GM20431 (cell line): ENCODE measurements at regions not wholly inside any gene's neighbourhood (a gene's known extent, or its start where the extent isn't known, plus 50 kb on each side); places are given as distances from the start of the nearest gene placed in this dataset.
"Not testable (repeated sequence)": the region's sequence is repeated elsewhere in the genome, so short reads cannot be mapped to it uniquely, and the experiment has no call there.

Source experiments
- in situ Hi-C: fragments of 300-500 bp; cut with MseI, MboI; formaldehyde crosslinking; loops from one replicate; pipeline ENCODE4 v1.15.0; 2020; ENCODE audit warnings: low sequenced_read_pairs; ENCODE audit not compliant: unreplicated experiment

- in situ Hi-C loops: no loop called here
These were observed 170.4 kb downstream of the PTPRC start for GRCh38 chr1:198809247-198809646.

- in situ Hi-C loops: no loop called here
These were observed 172.6 kb downstream of the PTPRC start for GRCh38 chr1:198811449-198811848.

GRCh38 chr1:198823626-198824025, 184.8 kb downstream of the PTPRC start:
- in situ Hi-C loops: no loop called here

DNA sequence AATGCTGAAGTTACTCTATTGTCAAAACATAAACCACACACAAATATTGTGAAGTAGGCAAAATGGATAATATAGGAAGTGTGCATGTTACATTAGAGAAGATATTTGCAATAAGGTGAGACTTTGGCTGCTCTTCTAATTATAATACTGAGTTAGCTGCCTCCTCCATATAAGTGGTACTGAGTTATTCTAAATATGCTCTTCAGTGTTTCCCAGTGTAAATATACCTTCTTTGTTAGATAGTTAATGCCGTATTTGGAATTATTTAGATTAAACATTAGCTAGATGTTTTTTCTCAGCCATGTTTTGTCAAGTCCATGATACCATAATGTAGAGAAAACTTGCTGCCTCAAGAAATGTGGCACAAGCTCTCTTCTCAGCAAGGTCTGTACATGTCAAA, 186.4 kb downstream of the PTPRC start:
- in situ Hi-C loops: no loop called here

DNA sequence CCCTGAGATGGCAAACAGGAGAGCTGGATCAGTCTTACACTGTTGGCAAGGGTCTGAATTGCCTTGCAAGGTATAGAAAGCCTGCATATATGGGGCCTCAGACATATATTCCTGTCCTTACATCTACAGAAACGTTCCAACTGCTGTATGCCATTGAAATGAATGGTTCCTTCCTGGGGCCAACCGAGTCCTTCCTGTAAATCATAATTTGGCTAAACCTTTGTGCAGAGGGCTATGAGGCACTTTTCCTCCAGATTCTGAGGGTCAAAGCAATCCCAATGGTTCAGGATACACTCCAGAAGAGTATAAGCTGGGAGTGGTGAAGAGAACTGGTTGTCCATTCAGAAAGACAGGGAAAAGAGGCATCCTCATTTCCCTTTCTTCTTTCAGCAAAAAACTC, 190.5 kb downstream of the PTPRC start:
- in situ Hi-C loops: no loop called here

- in situ Hi-C loops: no loop called here
These were observed 191.1 kb downstream of the PTPRC start for GRCh38 chr1:198829944-198830343.

DNA sequence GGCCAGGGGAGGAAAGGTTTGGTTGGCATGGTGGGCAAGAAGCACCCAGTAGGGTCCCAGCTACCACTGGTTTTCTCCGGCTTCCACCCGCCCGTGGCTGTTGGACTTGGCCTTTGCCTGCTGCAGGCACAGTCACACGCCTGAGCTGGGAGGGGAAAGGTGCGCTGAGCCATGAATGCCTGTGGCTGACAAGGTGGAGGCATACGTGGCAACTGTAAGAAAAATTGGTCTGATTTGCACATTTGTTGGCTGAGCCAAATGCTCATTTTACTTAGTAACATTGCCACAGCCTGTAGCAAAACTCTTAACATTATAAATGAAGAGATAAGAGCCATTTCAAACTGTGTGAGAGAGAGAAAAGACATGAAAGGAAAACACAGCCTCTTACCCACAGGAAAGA, 191.6 kb downstream of the PTPRC start:
- in situ Hi-C loops: no loop called here

- in situ Hi-C loops: no loop called here
These were observed 195.1 kb downstream of the PTPRC start for GRCh38 chr1:198833706-198834503.

- in situ Hi-C loops: no loop called here
These were observed 198.6 kb downstream of the PTPRC start for GRCh38 chr1:198837278-198838021.

- in situ Hi-C loops: no loop called here
These were observed 199.1 kb downstream of the PTPRC start for GRCh38 chr1:198838022-198838342.

- in situ Hi-C loops: no loop called here
These were observed 202.6 kb downstream of the PTPRC start for GRCh38 chr1:198841477-198841876.

- in situ Hi-C loops: no loop called here
These were observed 203.8 kb downstream of the PTPRC start for GRCh38 chr1:198842686-198843085.

DNA sequence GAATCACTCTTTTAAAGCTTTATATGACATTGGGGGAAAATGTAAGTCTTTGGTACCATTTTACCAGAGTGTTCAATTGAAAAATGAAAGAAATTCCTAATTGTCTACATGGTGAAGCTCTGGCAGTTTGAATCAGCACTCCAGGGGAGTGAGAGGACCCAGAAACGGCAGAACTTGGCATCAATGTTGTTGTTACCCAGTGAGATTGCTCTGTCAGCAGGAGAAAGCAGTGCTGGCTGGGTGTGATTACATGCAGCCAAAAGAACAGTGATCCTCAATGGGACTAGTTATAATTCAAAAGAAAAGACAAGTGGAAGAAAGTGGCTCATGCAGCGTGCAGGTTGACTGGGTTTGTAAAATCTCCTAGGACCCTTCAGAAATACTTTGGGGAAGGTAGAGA, 206.4 kb downstream of the PTPRC start:
- in situ Hi-C loops: no loop called here

GRCh38 chr1:198845851-198846250, 207.0 kb downstream of the PTPRC start:
- in situ Hi-C loops: no loop called here

DNA sequence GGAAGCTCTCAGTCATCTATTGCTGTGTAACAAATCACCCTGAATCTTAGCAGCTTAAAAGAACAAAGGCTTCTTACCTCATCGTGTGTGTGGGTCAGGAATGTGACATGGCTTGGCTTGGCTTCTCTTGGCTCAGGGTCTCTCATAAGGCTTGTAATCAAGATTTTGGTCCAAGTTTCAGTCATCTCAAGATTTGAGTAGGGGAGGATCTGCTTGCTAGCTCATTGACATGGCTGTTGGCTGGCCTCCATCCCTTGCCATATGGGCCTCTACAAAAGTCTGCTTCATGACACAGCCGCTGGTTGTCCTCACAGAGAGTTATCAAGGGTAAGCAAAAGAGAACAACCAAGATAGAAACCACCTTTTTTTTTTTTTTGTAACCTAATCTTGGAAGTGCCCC, 207.7 kb downstream of the PTPRC start:
- in situ Hi-C loops: no loop called here

DNA sequence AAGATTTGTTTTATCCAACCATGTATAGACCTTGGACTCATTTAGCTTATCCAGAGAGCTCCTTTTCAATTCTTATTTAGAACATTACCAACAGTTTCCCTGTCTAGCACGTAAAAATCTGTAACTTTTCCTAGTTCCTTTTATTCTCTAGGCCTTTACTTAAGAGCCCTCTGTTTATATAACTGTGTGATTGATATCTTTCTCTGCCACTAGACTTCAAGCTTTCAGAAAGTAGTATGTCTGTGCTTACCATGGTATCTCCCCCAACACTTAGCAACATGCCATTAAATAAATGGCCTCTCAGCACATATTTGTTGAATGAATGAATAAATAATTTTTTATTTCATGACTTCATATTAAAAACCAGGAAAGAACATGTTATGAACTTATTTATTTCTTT, 209.4 kb downstream of the PTPRC start:
- in situ Hi-C loops: no loop called here

GRCh38 chr1:198848649-198849048, 209.8 kb downstream of the PTPRC start:
- in situ Hi-C loops: no loop called here

DNA sequence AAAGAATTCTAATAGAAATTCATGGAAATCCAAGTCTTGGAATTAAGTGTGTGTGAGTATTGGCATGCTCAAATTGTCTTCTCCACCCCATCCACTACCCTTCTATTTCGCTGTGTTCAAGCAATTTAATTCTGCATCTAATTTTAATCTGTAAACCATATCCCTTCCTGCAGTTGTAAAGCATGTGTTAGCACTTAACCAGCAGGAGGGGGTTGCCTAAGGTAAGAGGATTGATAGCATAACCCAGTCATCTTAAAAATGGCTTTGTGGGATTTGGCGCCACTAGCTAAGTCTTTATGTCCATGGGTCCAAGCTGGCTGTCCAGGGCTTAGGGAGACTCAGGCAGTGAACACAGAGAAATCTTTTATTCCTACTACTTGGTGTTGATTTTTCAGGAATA, 210.3 kb downstream of the PTPRC start:
- in situ Hi-C loops: no loop called here

DNA sequence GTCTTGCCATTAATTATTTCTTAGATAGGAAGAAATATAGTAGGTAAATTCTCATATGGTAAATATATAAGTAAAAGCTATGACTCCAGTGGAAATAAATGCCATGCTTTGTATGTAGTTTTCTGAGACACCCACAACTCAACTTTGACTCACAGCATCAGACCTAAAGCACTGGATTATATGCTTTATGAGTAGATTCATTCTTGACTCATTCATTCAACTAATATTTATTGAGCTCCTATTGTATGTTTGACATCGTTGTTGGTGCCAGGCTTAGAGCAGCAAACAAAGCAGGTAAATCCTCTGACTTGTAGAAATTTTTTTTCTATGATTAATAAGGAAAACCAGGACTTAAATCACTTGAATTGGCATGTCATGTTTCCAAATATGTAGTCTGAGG, 211.4 kb downstream of the PTPRC start:
- in situ Hi-C loops: no loop called here

DNA sequence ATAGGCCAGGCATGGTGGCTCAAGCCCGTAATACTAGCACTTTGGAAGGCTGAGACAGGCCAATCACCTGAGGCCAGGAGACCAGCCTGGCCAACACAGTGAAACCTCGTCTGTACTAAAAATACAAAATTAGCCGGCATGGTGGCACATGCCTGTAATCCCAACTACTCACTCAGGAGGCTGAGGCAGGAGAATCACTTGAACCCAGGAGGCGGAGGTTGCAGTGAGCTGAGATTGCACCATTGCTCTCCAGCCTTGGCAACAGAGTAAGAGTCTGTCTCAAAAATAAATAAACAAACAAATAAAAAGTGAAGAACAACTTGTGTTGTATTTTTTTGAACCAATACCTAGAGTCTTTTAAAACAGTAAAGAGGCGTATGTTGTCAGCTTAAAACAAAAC, 212.1 kb downstream of the PTPRC start:
- in situ Hi-C loops: not testable (repeated sequence)

DNA sequence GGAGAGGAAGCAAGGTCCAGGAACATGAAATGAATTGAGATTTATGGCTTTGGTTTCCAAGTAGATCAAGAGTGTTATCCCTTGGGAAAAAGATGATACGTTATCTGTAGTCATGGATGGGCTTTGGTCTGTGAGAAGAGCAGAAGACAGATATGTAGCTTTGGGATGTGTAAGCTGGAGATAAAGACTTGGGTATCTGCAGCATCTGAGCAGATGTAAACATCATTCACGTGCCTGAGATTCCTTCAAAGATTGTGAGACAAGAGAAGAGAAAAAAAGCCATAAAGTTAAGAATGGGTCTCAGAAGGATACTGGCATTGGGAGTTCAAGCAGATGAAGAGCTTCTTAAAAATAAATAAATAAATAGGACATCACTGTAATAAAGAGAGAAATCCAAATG, 217.8 kb downstream of the PTPRC start:
- in situ Hi-C loops: no loop called here

GRCh38 chr1:198858033-198858432, 219.2 kb downstream of the PTPRC start:
- in situ Hi-C loops: no loop called here
